NOMO-1 treated with DMSO at 0.1 percent for 48 hours (cell line): ENCODE measurements at regions not wholly inside any gene's neighbourhood (a gene's known extent, or its start where the extent isn't known, plus 50 kb on each side); places are given as distances from the start of the nearest gene placed in this dataset.
A peak's percentile ranks its signal among the peaks of the same experiment; 100 is the strongest.
"Not testable (repeated sequence)": the region's sequence is repeated elsewhere in the genome, so short reads cannot be mapped to it uniquely, and the experiment has no call there.

Experiments used
- DNase-seq: peaks from one replicate; lab custom pipeline; 2025; ENCODE audit not compliant: unreplicated experiment; lab: John Stamatoyannopoulos, UW

DNA sequence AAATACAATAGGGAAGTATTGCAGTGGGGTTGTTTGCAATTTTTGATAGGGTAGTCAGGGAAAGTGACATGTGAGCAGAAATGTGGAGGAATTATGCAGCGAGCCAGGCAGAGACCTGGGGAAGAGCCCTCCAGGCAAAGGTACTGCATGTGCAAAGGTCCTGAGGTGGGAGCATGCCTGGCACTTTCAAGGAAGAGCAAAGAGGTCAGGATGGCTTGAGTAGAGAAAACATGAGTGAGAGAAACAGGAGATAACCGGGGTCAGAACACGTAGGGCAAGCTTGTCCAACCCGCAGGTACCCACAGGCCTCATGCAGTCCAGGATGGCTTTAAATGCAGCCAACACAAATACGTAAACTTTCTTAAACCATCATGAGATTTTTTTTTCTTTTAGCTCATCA is 71.0 kb downstream of the COQ2 start:
- DNase-seq = no peak

DNA sequence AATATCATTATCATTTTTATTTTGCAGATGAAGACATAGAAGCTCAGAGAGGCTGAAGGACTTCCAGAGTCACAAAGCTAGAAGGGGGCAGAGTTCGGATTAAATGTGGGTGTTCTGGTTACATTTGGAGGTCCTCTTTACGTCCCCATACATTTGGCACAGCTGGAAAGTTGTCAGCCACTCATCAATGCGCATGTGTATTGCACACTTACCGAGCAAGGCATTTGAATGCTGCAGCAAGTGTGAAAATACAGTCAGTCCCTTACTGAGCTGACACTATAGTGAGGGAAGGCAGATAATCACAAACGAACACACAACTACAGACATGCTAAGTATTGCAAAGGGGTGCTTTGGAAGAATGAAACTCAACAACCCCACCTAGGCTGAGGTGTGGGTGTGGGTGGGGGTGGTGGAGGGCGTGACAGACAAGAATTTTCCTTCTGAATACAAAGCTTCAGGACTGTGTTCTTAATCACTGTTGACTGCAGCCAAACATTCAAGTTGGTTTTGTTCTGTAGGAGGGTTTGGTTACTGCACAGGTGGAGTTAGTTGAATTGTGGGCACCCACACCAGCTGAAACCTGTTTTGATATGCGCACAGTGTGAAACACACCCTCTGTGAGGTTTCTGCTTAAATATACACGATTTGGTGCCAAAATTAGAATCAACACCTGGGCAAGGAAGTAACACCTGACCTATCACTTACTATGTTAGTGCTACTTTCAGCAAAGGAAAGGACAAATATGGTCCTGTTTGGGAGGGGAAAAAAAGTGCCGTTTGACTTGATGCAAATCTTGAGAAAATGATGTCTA is 72.4 kb downstream of the COQ2 start:
- DNase-seq = no peak

DNA sequence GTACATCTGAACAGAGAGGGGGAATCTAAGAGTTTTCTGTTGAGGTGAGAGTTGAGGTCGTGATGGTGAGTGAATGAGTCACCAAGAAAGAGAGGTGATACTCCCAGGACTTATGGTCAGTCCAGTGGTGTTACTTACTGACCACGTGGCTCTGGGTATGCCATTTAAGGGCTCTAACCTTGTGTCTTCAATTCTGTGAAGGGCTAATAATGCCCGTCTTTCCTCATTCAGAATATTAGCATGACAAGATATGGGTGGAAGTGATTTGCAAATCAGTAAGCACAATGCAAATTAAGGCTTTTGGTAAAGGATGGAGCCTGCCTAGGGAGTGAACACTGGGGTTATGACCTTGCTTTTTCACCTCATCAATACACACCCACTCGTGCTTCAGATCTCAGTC is 75.2 kb downstream of the COQ2 start:
- DNase-seq = no peak

DNA sequence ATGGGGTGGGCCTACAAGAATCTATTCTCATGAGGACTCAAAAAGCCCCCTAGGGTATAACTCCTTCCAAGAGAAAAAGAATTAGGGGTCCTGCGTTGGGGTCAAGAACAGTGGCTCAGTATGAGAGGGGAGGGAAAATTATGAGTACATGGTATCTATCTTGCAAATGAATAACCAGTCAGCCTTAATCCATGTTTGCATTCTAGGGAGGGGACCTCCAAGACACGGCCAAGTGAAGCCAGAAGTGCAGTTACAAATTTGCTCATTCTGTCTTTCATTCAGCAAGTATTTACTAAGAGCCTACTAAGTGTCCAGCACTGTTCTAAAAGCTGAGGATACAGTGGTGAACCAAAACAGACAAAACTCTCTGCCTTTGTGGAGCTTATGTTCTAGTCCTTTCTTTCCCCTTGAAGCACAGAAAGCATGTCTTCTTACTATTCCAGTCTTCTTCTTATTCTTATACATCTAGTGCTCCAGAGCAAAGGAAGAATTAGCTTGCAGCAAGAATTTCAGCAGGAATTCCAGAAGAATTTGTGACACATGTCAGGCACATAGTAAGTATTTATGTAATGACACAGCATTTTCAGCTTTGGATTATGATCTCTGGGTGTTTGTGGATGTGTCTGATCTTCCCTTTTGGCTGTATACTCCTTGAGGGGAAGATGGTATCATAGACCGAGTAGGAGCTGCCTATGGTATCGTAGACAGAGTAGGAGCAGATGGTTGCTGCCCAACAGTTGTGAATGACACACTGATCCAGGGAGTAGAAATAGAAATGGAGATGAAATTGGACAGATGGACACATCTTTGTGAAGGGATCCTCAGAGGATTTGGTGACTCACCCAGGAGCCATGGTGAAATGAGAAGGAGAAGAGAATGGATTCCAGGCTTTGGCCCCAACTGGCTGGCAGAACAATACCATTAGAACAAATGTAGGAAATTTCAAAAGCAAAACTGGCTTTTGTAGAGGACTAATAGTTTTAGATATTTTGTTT is 75.9 kb downstream of the COQ2 start:
- no peak for DNase-seq

DNA sequence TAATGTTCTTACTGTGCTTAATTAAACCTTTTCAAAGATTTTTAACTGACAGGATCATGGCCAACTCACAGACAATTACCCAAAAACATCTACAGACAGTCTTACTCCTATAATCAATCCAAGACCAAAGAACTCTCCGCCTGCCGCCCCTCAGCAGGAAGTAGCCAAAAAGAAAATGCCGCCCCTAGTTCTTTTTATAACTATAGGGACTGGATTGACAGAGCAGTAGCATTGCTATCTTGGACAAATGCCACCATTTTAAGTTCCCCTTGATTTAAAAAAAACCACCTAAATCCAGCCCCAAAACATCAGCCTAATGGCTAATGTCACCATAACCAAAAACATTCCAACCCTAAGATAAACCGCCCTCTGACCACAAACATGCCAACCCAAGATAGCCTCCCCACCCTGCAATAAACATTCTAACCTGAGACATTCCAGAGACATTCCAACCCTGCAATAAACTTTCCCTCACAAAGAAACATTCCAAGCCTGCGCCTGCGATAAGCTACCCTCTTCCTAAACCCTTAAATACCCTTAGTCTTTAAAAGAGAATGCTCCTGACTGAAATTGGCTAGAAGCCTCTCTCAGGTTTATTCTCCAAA is 77.0 kb downstream of the COQ2 start:
- DNase-seq = no peak

DNA sequence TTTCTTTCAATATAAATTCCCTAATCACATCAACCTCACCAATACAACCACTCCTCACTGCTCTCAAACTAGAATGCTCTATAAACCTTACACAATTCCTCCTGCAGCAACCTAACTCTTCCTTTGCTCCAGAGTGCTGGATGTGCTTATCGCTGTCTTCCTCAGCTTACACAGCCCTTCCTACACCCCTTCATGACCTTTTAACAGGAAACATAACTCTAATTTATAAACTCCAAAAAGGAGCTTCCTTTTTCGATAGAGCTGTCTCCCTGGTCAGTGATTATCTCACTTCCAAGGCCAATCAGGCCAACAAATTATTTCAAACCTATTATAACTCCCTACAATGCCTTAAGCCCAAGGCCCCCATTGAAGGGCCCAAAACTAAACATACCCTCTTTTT is 78.8 kb downstream of the COQ2 start:
- no peak for DNase-seq

DNA sequence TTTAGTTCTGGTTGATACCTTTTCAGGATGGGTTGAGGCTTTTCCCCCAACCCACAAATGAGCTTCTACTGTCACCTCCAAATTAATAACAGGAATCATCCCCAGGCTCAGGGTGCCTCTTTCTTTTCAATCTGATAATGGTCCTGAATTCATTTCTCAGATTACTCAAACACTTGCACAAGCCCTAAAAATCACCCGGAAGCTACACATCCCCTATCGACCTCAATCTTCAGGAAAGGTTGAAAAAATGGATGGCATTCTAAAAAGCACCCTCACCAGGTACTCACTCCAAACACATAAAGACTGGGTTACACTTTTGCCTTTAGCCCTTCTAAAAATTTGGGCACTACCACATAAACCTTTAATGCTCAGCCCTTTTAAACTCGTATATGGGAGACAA is 79.9 kb downstream of the COQ2 start:
- DNase-seq = no peak

DNA sequence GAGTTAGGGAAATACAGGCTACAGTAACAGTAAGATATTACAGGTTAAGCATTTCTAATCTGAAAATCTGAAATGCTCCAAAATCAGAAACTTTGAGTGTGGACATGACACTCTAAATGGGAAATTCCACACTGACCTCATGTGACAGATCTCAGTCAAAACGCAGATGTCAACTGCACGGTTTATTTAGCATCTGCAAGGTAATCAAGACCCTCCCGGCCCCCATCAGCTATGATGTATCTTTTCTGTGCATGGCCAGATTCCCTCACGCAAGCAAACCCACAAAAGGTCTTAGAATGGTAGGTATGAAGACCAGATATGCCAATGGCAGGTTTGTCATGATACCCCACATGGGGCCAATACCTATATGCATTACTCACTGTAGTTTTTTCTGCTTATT is 82.8 kb downstream of the COQ2 start:
- DNase-seq = no peak

DNA sequence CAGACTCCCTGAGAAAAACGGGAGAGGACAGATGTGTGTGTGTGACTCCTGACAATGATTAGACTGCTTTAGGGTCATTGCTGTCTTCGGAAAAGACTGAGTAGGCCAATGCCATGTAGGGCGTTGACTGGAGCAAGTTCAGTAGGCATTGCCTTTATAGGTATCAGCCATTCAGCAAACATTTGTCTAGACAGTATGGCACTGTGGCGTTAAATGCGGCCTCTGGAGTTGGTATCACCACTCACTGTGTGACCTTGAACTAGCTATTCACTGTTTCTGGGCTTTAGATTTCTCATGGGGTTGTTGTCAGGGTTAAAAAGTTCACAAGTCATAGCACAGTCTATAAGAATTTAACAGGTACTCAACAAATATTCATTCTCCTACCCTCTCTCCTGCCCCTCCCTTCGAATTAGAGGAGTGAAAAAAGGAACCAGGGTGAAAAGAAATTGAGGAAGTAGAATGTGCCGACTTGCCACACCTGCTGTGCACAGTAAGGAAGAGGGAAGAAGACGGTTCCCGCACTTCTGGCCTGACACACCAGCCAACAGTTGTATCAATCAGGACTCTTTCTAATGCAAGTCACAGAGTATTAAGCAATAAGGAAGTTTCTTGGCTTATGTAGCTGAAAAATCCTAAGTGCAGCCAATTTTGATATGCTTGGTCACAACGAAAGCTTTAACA is 83.2 kb upstream of the PLAC8 start:
- peak; percentile 99 for DNase-seq

DNA sequence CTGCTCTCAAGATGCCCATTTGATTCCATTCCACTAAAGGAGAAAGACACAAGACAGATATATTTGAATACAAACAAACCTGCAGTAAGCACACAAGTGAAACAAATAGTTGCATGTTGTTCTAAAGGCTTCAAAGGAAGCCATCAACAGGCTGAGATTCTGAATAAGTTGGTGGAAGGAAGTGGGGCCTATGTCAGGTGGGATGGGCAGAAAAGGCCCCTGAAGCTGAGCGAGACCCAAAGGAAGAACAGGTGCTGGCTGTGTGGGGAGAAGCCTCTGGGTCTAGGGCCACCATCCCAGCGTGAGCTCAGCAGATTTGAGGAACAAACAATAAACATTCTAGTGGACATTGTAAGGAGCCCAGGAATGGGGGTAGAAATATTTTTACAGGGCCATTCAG is 82.4 kb upstream of the PLAC8 start:
- DNase-seq = no peak

DNA sequence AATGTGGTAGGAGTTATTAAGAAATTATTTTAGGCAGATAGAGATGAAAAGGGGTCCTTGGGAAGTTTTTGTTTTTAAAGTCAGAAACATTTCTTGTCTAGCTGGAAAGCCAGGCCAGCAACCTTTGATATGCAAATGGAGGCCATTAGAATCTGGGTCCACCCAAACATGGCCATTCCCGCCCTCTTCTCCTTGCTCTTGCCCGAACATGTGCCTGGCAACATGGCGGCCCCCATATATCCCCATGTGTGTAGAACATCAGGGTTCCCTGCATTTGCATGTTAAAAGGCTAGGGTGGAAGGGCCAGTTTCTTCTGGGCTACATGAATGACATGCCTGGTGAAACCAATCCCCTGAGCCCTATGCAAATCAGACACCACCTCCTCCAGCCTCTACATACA is 80.7 kb upstream of the PLAC8 start:
- DNase-seq = no peak

DNA sequence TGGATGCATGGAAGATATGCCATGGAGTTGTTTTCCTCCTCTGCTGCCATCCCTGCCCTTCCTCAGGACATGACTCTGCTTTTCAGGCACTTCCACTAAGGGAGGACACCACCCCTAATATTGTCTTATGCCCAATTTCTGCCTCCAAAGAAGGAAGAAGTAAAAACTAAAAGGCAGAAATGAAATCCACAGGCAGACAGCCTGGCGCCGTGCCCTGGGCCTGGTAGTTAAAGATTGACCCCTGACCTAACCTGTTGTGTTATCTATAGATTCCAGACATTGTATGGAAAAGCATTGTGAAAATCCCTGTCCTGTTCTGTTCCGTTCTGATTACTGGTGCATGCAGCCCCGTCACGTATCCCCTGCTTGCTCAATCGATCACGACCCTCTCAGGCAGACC is 80.1 kb upstream of the PLAC8 start:
- DNase-seq = not testable (repeated sequence)

DNA sequence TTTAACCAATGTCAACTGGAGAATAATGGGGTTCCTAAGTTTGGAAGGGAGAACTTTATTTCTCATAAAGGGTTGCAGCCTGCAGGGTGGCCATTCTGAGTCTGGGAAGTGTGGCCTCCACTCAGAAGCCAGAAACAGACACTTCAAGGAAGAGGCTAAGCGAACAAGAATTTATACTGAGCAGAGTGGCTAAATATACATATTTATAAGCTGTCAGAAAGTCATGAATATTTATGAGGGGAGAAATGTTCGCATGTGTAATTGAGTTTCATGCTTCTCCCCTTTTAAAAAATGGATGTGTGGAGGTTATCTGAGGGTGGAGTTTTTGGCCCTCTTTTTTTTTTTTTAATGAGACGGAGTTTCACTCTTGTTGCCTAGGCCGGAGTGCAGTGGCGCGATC is 78.1 kb upstream of the PLAC8 start:
- no peak for DNase-seq

DNA sequence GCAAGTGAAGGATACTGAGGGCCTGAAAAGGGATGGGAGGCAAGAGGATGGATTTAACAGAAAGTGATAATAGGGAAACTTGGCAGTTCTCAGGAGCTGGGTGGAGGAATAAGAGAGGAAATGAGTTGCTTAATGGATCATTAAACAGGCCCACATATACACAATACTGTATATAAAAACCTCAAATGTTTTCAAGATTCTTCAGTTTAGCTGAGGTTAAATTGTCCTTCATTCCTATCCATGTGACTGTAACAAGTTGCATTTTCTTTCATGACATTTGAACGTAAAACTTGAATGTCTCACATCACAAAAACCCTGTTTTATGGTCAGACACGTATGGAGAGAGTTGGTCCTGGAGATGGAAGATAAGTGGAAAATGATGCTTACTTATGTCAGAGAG is 76.5 kb upstream of the PLAC8 start:
- DNase-seq = no peak

DNA sequence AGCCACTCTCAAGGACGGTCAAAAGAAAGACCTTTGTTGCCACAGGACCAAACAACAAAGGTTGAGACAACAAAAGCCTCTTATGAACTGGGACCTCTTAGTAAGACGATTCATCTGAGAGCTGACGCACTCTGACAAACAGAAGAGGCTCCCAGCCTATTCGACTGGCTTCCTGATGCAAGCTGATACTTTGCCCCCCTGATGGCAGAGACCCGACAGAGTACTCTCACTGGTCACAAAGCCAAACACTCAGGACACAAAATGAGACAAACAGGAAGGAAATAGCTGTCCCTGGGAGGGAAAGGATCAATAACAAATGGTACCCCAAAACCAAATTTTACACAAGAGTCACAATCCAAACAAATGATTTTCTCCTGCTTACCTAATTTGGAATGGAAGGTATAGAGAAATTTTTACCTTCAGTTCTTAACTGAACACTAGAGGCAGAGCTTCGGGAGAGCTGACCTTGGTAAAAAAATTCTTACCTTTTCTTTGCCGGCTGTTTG is 75.2 kb upstream of the PLAC8 start:
- DNase-seq = no peak

DNA sequence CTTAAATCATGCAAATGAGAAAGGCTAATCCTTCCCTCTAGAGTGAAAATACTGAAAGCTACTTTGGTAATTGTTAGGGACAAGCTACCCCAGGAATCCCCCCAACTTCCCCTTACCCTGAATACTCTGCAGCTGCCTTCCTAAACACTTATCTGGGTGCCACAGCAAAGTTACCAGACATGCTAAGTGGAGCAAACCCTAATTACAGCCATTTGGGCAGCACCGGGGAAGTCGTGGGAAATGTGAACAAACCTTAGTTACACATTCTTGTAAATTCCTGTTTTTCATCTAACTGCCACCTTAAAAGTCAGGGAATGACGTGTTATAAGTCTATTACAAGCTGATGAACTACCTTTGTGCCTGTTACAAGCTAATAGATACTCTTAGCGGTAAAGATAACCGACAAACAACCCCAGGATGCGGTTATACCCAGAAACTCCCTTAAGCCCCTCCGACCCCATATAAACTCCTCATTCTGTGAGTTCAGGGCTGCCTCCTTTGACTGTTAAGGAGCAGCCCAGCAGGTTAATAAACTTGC is 66.0 kb upstream of the PLAC8 start:
- DNase-seq = peak; percentile 37

DNA sequence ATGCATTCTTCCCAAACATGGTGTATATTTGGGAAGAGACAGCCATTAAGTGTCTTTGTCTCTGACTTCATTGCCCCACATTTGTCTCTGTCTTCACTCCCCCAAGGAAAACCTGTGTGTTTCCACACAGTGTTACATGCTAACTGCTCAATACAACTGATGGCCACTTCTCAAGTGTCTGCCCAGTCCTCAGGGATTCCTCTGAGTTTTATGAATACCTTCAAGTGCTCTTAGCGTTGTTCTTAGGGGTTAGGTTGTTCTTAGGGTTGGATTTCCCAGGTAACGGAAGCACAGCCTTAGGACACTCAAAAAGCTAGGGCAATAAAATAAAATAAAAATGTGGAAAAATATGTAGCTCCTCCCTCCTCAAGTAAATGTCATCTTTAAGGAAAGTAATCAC is 64.7 kb upstream of the PLAC8 start:
- DNase-seq = no peak

DNA sequence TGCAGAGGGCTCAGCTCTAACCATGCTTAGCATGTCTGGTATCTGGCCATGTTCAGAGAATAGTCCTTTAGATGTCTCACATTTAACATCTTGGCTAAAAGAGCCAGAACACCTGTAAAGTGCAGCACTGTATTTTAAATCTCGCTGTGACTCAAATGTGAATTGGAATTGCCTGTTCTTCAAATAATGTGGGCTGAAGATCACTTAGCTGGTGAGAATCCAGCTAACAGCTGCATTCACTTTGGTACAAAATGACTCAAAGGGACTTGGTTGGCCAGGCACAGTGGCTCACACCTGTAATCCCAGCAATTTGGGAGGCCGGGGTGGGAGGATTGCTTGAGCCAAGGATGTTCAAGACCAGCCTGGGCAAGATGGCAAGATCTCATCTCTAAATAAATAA is 63.5 kb upstream of the PLAC8 start:
- DNase-seq = no peak

DNA sequence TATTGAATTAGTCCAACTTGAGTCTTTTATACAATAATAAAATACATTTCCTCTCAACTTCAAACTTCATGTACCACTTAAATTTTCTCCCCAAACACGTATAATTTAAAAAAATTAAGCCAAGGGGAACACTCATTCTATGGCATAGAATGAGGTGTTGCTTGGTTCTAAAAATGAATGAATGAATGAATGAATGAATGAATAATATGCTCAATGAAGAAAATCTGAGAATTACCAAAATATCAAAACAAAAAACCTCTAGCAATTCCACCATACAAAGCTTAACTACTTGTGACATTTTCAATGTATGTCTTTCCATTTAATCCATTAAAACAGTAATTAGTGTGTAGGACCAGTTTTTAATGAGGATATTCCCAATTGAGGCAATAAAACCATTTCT is 62.7 kb upstream of the PLAC8 start:
- no peak for DNase-seq

DNA sequence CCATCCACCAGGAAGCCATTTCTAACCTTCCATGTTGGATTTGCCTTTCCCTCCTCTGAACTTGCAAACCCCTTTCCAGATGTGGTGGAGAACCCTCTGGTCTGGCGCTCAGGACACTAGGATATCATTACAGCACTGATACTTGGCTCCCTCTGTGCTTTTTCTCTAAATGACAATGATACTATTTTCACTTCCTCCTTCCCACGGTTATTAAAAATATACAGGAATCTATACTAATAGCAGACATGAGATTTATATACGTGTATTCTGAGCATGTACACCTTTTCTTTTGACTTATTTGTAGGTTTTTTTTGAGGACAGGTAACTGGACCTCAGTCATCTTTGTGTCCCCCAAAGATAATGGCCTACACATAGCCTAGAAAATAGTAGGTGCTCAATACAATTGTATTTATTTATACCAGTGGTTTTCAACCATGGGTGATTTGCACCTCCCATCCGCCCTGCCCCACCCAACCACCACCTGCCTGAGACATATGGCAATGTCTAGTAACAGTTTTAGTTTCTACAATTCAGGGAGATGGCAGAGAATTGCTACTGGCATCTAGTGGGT is 60.4 kb upstream of the PLAC8 start:
- DNase-seq = peak; percentile 60
